GM21737 (cell line): ENCODE measurements at regions not wholly inside any gene's neighbourhood (a gene's known extent, or its start where the extent isn't known, plus 50 kb on each side); places are given as distances from the start of the nearest gene placed in this dataset.

Source experiments
- ATAC-seq: cut with Tn5 transposase; IDR thresholded peaks from one replicate; pipeline ENCODE4 v1.9.1; 2021; ENCODE audit warnings: mild to moderate bottlenecking, moderate library complexity; ENCODE audit not compliant: unreplicated experiment

DNA sequence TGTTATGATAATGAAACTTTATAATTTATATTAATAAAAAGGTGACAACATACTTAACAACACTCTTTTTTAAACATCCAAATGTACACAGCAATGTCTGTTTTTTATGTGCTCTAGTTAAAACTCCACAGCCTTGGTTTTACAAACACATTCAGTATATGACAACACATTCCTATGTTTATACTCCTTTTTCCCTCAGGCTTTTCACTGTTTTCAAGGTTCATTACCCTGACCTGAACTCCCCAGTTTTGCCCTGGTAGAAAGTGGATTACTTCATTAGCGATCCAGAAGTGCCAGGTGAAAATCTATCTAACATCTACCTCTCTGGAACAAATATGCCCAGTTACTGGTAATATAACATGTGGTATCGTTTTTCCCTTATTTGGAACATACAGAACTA is 340.2 kb upstream of the DDHD1 start:
- ATAC-seq: no peak

DNA sequence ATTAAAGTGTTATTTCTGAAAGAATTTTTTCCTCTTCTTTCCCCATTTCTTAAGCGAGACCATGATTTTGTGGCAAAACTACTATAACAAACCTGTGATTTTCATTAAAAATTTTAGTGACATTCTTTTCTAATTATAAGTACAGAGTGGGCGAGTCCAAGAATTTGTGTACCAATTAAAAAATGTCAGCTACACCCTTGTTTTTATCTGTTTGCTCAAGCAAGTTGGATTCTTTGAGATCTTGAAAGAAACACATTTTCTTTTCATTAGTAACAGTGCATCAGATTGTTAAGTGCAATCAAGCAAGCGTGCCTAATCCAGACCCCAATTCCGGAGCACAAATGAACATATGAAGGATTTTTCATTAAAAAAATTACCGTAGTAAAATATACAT is 338.8 kb upstream of the DDHD1 start:
- no peak for ATAC-seq

DNA sequence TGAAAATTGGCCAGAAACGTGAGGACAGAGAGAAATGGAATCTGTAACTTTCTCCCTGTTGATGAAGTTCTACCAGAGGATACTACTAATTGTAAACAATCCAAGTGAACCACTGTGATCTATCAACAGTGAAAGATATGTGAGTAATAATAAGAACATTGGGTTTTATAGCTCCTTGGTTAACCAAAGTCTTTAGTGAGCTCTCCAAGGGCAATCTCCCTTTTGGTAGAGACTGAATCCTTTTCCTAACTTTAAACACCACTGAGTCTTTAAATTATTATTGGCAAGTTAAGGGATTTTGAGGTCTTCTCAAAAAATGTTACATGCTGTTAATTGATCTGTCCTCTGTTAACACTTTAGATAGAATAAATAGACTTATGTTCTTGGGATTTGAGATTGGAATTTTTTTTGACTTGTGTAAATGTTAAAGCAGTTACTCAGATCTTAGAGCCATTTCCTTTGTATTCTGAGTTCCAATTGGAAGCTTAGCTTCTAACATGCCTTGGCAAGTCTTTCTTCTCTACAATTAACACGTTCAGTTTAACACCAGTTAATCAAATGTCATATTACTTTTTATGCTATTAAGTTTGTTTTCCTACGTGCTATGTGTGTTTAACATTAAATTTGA is 338.2 kb upstream of the DDHD1 start:
- ATAC-seq: no peak

DNA sequence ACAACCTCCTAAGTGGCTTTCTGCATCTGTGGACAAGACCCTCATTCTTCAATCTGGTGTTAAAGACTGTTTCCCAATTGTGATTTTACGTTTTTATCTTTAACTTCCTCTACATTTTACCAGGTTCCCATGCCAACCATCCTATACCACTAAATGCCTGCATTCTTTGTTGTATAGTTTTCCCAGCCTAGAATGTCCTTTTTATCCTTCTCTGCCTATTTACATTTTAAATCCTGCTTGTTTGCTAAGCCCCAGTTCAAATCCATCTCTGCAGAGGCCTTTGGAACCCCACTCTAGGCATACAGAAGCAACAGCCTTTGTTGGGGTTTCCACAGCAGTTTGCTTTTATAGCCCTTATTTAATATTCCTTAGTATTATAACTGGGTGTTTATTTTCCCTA is 325.1 kb upstream of the DDHD1 start:
- no peak for ATAC-seq

DNA sequence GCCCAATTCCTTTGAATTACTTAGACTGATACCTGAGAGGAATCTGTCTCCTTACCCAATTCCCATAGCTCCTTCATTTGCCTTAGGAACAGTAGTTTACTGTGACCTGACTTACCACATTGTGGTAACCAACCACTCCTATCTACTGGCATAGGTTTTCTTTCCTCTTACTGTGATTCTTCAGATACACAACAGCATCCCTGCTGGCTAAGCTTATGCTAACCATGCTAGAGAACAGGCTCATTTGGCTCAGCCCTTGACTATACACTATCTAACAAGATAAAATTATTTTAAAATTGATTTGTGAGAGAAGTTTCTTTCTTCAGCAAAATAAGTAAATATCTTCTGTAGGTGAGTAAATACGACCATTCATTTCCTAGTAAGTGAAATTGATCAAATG is 320.4 kb upstream of the DDHD1 start:
- no peak for ATAC-seq

DNA sequence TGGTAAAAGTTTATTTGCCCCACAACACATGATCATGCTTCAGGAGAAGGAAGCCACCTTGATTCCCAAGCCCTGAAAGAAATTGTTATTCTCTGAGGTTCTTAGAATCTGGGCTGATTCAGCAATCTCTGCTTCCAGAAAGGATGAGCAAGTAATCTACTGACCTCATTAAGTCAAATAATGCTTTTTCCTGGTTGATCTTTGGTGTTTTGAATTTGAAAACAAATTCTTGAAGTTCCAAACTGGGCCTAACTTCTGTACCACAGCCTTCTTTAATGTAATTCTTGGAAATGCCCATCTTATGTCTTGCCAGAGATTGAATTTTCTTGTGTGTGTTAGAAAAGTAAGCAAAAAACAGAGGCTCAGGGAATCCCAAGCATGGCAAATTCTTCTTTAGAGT is 319.2 kb upstream of the DDHD1 start:
- no peak for ATAC-seq

DNA sequence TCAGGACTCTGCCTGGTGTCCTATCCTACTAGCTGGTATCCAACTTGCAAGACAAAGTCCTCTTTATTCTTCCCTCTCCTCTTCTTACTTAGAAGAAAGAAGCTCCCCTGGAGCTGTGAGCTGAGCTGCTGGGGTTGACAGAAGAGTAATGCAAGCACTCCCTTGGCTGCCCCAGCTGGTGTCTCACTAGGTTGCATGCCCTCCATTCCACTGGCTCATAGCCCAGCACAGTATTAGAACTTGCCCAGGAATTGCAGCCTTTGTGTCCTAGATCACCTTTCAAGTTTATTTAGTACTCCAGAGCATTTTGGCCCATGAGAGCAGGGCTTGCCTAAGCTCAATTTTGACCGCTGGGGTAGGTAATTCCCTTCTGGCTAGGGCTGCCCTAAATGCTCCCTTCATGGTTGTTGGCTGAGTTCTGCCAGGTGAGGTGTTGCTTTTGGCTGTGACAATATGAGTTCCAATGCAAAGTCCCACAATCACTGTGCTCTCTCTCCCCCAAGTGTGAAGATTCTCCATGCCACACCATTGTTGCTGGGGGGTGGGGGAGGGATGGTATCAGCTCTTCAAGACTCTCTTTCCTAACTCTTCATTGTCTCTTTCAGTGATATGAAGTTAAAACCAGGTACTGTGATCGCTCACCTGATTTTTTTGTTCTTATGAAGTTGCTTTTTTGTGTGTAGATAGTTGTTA is 317.4 kb upstream of the DDHD1 start:
- no peak for ATAC-seq

DNA sequence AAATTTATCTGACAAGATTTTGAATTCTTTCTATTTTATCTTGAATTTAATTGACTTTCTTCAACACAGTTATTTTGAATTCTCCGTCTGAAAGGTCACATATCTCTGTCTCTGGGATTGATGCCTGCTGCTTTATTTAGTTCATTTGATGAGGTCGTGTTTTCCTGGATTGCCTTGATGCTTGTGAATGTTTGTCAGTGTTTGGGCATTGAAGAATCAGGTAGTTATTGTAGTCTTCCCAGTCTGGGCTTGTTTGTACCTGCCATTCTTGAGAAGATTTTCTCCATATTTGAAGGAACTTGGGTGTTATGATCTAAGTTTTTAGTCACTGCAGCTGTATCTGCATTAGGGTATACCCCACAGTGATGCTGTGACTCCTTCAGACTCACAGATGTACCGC is 315.8 kb upstream of the DDHD1 start:
- no peak for ATAC-seq

DNA sequence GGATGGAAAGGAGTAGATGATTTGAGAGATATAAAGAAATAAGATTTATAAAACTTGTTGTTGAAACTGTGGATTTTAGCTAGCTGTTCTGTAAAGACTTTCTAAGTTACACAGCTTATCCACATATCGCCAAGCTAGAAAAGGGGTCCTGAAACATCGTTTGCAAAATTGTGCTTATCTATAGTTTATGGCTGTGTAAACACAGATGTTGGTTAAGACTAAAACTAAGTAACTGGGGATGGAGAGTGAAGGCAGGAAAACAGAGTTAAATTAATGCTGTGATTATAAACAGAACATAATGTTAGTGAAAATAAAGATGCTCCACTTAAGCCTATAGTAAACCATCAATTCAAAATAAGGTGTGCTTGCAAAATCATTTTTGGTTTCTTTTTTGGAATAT is 311.3 kb upstream of the DDHD1 start:
- no peak for ATAC-seq

DNA sequence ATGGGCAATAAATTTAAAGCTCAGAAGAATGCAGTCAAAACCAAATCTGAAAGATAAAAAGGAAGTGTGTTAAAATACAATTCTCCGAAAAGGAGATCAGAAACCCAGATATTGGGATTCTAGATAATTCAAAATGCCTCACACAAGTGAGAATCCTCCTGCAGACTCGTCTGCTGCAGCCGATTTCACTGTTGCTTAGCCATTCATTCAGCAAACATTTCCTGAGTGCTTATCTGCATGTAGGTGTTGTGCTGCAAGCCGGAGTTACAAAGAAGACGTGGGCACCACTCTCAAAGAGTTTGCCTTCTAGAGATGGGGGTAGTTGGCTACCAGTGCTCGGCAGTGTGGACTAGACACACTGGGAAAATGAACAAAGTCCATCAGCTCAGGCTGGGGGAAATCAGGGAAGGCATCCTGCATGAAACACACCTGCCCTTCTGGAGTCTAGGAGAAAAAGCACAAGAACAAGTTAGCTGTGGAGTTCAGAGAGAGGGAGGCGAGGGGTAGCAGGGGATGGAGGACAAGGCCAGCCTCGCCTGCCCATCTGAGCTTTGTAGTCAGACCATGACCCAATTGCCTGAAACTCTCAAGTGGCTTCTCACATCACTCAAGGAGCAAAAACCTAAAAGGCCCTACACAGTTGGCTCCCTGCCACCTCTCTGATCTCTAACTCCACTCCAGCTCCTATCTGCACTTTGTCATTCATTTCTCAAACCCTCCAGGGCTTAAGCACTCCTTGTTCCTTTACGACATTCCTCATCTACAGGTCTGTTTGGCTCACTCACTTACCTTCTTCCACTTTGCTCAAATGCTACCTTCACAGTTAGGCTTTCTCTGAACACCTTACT is 310.0 kb upstream of the DDHD1 start:
- ATAC-seq: no peak

DNA sequence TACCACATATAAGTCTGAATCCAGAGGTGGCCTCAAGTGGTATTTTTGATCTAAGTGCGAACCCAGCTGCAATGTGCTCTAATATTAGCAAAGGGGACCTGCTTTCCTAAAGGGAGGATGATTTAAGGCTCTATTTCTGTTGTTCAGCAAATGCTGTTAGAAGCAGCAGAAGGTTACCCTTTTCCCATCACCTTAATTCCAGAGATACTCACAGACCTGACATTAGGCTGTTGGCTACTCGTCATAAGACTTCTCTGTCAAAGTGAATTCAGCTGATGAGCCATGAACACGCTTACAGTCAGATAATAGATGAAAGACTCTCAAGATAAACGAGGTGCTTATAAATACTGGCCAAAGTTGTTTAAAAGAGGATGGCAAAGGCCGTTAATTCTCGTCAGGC is 308.7 kb upstream of the DDHD1 start:
- ATAC-seq: no peak

DNA sequence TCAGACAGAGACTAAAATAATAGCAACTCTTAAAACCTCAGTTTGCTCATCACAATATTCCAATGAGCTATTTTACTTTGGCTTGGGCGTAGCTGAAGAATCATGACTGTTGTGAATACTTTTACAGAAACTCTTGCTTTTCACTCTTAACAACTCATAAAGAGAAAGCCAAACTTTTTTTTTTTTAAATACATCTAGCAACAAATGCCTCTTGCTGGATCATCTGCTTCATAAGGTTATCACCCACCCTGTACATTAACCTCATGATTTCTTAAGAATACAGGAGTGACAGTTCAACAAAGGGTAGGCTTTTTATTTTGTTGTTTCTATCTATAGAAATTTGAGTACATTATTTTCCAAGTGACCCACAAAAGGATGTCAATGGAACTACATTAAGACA is 307.4 kb upstream of the DDHD1 start:
- no peak for ATAC-seq

DNA sequence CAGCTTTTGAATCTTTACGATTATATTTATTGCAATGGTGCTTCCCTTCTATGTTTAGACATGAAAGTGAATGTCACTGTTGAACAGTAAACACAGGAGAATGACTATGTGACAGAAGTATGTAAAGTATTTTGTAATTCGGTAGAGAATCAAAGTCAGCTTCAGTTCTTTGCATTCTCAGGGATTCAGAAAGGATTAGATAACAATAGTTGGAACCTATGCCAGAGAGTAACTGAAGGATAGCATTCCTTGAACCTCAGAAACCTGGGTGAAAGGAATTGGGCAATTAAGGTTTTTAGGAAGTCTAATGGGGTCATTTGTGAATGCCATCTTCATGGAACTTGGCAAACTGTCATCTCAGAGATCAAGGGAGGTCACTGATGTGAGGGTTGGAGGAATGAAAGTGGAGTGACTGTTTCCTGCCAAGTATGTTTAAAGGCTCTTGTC is 305.3 kb upstream of the DDHD1 start:
- ATAC-seq: no peak

DNA sequence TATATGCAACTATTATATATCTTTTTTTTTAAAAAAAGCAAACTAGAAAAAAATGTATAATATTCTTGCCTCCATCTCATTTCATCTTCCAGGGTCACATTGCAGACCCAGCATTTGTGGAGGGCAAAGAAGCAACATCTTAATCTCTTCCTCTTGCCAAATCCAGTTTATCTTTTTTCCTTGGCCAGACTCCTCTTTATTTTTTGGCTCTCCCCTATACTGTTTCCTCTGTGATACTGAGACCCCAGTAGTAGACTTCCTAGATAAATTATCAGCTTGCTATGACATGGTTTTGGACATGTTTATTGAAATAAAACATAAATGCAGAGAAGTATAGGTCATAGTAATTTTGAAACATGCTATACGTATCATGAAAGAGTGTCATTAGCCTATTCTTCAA is 303.8 kb upstream of the DDHD1 start:
- no peak for ATAC-seq

DNA sequence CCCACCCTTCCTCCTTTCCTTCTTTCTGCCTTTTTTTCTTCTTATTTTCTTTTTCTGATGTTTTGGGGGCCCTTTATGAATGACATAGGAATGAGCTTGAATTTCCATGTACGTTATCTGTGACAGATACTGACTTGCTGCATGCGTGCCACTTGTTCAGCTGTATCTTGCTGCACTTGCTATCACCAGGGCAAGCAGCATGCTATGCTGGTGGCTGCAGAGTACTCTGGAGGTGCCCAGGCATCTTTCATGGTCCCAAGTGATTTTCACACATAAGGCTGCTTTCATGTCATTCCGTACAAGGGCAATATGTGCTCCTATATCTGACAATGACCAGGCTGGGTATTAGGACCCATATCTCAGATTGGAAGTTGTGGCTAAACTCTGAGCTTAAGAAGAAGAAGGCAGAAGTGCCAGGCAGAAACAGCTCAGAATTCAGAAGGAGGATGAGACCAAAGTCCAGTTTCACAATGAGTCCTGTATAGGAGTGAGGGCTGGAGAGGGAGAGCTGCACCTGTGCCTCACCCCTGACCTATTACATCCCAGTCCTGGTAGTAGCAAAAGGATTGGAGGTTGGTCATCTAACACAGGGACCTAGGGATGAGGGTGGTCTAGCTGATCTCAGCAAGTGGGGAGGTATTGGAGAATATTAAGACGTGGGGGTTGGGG is 299.0 kb upstream of the DDHD1 start:
- no peak for ATAC-seq

DNA sequence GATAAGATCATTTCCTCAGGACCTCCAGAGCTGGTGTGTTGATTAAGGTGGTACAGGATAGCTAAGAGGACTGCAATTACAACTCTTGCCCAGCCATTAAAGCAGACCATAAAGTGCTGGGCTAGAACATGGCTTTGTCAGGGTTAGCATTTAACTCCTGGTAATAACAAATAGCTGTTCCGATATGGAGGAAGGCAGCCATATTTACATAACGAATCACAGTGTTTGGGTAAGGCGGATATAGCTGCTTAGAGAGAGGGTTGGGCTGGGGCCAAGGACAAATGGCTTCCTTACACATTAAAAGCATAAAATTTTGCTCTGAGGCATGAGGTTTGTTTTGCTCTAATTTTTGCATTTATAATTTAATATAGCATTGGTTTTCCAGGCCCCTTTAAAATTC is 297.7 kb upstream of the DDHD1 start:
- no peak for ATAC-seq

DNA sequence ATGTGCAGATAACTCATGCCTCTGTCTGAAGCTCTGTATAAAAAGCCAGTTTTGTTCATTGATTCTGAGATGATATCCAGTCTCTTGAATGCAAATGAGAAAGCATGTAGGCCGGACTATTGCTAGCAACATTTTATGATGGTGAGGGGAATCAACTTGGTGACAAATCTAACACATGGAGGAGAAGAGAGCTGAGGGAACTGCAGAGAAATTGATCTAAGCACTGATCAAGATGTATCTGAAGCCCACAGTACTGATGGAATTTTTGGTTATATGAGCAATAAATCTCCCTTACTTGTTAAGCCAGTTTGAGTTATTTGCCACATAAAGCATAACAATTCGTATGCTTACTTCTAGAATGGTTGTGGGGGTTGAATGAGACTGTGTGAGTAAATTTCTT is 295.6 kb upstream of the DDHD1 start:
- no peak for ATAC-seq

DNA sequence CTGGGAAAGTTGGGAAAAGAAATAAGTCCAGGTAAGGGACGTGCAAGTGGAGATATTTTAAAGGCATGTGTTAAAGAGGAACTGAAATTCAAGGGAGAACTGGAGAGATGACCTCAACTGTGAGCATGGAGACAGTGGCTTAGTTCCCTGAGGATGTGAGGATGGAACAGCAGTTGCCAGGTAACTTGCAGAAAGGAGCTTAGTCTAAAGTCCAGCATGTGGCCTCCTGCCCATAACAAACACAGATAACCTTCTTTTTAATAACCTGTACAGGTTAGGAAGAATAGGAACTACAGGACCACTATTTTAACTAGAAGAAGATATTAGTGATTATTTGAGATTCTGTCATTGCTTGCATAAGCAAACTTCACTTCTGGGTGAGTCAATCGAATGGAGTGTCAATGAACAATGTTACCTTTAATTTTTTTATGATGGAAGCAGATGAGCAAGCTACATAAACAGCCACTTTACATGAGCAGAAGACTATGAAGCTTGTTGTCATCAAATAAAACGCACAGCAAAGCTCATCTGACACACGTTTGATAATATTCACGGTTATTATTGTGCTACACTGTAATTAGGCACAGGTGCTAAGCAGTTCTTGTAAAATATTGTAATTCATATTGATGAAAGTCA is 291.7 kb upstream of the DDHD1 start:
- no peak for ATAC-seq

DNA sequence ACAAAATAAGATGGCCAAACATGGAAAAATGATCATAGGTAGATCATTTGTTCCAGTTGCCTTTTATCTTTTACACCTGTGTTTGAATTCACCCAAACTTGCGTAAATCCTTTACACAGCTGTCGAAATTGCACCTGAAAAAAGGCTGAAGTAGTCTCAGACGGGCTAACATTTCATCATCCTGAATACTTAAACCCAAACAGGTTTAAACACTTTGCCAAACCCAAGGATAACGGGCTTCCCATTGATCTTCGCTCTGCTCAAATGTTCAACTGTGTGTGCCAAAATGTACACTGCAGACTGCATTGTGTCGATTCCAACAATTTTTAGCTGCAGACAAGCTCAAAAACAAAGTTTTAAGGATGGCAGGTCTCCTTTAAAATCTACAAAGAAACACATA is 288.7 kb upstream of the DDHD1 start:
- ATAC-seq: no peak

DNA sequence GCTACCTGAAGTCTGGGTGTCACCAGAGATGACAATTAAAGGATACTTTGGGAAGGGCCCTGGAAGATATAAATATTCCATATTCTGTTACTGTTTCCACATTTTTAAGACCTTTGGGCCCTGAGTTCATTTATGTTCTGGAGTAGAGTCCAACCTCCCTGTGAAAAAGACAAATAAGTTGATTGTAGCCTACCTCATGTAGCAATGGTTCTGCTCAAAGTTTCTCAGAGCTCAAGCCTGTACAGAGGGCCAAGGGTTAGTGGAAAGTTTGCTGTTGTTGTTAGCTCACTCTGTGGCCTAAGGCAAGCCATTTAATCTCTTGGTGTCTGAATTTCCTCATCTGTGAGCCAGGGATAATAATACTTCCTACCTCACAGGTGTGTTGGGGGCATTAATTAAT is 284.7 kb upstream of the DDHD1 start:
- no peak for ATAC-seq

DNA sequence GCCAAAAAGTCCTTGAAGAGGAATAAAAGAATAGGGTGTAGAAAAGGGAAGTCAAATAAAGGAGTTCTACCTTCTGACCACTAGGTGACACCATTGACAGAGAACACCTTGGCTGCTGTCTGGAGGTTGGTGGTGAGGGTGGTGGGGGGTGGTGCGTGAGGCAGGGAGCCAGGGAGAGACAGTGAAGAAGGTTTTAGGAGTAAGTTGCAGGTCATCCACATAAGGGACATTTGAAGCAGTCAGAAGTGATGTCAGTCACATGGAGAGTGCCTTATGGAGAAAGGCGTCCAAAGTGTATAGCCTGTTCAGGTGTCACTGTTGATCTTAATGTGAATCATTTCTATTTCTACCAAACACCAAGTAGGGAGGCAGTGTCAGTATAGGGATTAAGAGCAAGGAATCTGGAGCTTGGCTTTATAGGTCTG is 279.3 kb upstream of the DDHD1 start:
- ATAC-seq: no peak
